GM23338 (cell line): ENCODE measurements at regions not wholly inside any gene's neighbourhood (a gene's known extent, or its start where the extent isn't known, plus 50 kb on each side); places are given as distances from the start of the nearest gene placed in this dataset.

Experiments
- CREB1 ChIP-seq: fragments of 250-450 bp; sonication (Bioruptor Pico); IDR thresholded peaks from 2 replicates; pipeline ENCODE4 v1.5.0; 2020; ENCODE audit warnings: low read depth, mild to moderate bottlenecking, moderate library complexity
- ETS1 ChIP-seq: IDR thresholded peaks from 2 replicates; pipeline ENCODE4 v1.6.1; 2016; ENCODE audit warnings: antibody characterized with exemption
- EZH2 ChIP-seq: fragments of 200-600 bp; sonication (generic); IDR thresholded peaks from one replicate; pipeline ENCODE4 v1.8.0; 2017; ENCODE audit warnings: antibody characterized with exemption, mild to moderate bottlenecking, low read depth; ENCODE audit not compliant: unreplicated experiment
- EZH2phosphoT487 ChIP-seq: fragments of 200-600 bp; sonication (generic); IDR thresholded peaks from one replicate; pipeline ENCODE4 v1.8.1; 2018; ENCODE audit warnings: antibody characterized with exemption; ENCODE audit not compliant: unreplicated experiment
- JUNB ChIP-seq: IDR thresholded peaks from one replicate; pipeline ENCODE4 v1.6.1; 2016; ENCODE audit warnings: antibody characterized with exemption; ENCODE audit not compliant: unreplicated experiment
- NANOG ChIP-seq: IDR thresholded peaks from 2 replicates; pipeline ENCODE4 v1.6.1; 2016; ENCODE audit warnings: antibody characterized with exemption, borderline replicate concordance
- POLR2AphosphoS5 ChIP-seq: IDR thresholded peaks from 2 replicates; pipeline ENCODE4 v1.6.1; 2016; ENCODE audit warnings: antibody characterized with exemption, low read depth
- STAT1 ChIP-seq: IDR thresholded peaks from one replicate; pipeline ENCODE4 v1.6.1; 2016; ENCODE audit warnings: antibody characterized with exemption; ENCODE audit not compliant: unreplicated experiment
- ZNF114 ChIP-seq: fragments of 250-450 bp; sonication (Bioruptor Pico); IDR thresholded peaks from 2 replicates; pipeline ENCODE4 v1.5.0; 2020; ENCODE audit warnings: mild to moderate bottlenecking, moderate library complexity
- ZNF331 ChIP-seq: fragments of 250-450 bp; sonication (Bioruptor Pico); IDR thresholded peaks from 2 replicates; pipeline ENCODE4 v1.5.0; 2020; ENCODE audit warnings: low read depth, mild to moderate bottlenecking, moderate library complexity
- TF ChIP-seq, protein P1 (sequence below), 2 experiments: fragments of 200-600 bp in 1 of 2; sonication (generic) in 1 of 2; conservative IDR thresholded peaks; 2 replicates each; pipeline versions ENCODE4 v1.5.1 to v1.6.1; 2016 to 2017; ENCODE audit warnings: antibody characterized with exemption in 2 of 2, low read depth in 2 of 2, mild to moderate bottlenecking in 2 of 2, moderate library complexity in 1 of 2
- TF ChIP-seq, protein P2 (sequence below): IDR thresholded peaks from one replicate; pipeline ENCODE4 v1.6.1; 2018; ENCODE audit warnings: antibody characterized with exemption; ENCODE audit not compliant: unreplicated experiment

DNA sequence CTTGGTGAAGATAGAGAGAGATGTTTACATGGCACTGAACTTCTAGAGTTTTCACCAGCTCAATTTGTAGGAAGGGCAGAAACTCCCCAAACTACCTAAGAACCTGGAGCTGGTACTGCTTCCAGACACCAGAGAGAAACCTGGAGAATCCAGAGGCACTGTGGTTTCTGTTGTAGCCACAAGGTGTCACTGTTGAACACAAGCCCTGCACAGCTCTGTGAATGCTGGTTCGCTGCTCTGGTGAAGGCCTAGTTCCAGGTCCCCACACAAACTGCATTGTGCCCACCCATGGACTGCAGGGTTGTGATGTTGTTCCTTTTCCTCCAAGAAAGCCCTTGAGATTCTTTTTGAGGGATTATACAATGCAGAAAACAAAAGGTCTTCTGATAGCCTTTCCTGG is 150.5 kb upstream of the HS6ST1 start:
- TF ChIP-seq CREB1 (CRISPR knock-in tag) (no peak), STAT1 (no peak), EZH2 (no peak), EZH2phosphoT487 (no peak), POLR2AphosphoS5 (no peak), ZNF114 (CRISPR knock-in tag) (no peak), NANOG (no peak), JUNB (no peak), ETS1 (no peak), ZNF331 (CRISPR knock-in tag) (no peak)
- TF ChIP-seq, protein P1, sequence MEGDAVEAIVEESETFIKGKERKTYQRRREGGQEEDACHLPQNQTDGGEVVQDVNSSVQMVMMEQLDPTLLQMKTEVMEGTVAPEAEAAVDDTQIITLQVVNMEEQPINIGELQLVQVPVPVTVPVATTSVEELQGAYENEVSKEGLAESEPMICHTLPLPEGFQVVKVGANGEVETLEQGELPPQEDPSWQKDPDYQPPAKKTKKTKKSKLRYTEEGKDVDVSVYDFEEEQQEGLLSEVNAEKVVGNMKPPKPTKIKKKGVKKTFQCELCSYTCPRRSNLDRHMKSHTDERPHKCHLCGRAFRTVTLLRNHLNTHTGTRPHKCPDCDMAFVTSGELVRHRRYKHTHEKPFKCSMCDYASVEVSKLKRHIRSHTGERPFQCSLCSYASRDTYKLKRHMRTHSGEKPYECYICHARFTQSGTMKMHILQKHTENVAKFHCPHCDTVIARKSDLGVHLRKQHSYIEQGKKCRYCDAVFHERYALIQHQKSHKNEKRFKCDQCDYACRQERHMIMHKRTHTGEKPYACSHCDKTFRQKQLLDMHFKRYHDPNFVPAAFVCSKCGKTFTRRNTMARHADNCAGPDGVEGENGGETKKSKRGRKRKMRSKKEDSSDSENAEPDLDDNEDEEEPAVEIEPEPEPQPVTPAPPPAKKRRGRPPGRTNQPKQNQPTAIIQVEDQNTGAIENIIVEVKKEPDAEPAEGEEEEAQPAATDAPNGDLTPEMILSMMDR (conservative IDR thresholded peaks at IDR 0.05; ENCODE audit: low read depth in 2 of 2), result peak; percentile 66 to 77
- TF ChIP-seq, protein P2, sequence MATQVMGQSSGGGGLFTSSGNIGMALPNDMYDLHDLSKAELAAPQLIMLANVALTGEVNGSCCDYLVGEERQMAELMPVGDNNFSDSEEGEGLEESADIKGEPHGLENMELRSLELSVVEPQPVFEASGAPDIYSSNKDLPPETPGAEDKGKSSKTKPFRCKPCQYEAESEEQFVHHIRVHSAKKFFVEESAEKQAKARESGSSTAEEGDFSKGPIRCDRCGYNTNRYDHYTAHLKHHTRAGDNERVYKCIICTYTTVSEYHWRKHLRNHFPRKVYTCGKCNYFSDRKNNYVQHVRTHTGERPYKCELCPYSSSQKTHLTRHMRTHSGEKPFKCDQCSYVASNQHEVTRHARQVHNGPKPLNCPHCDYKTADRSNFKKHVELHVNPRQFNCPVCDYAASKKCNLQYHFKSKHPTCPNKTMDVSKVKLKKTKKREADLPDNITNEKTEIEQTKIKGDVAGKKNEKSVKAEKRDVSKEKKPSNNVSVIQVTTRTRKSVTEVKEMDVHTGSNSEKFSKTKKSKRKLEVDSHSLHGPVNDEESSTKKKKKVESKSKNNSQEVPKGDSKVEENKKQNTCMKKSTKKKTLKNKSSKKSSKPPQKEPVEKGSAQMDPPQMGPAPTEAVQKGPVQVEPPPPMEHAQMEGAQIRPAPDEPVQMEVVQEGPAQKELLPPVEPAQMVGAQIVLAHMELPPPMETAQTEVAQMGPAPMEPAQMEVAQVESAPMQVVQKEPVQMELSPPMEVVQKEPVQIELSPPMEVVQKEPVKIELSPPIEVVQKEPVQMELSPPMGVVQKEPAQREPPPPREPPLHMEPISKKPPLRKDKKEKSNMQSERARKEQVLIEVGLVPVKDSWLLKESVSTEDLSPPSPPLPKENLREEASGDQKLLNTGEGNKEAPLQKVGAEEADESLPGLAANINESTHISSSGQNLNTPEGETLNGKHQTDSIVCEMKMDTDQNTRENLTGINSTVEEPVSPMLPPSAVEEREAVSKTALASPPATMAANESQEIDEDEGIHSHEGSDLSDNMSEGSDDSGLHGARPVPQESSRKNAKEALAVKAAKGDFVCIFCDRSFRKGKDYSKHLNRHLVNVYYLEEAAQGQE, result no peak
